NB4 (cell line): ENCODE measurements at regions not wholly inside any gene's neighbourhood (a gene's known extent, or its start where the extent isn't known, plus 50 kb on each side); places are given as distances from the start of the nearest gene placed in this dataset.

Source experiments
- CTCF ChIP-seq: IDR thresholded peaks from one replicate; pipeline ENCODE4 v1.5.1; 2012; ENCODE audit warnings: low read depth, low read length
- MYC ChIP-seq: IDR thresholded peaks from 2 replicates; pipeline ENCODE4 v1.6.1; 2011; ENCODE audit warnings: low read depth, low read length
- POLR2A ChIP-seq: IDR thresholded peaks from 2 replicates; pipeline ENCODE4 v1.6.1; 2011; ENCODE audit warnings: mild to moderate bottlenecking; ENCODE audit not compliant: insufficient read length; ENCODE audit errors: extremely low read depth

DNA sequence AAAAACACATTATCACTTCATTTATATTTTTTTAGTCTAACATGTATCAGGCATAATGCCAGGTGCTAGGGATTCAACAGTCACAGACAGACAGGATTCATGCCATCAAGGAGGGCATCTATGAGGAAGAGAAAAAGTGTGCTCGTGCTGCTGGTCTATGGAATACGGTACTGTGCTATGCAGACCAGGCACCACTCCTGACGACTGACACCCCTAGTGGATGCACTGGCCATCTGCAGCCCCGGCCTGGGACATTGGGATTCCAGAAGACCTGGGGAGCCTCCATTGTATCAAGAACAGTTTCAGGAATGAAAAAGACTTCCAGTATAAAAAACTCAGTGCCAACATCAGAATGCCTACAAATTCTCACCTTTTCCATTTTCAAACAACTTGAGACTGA is 94.0 kb downstream of the KLF12 start:
- TF ChIP-seq CTCF (peak; percentile 86), POLR2A (no peak), MYC (no peak)
